H1 (cell line): ENCODE measurements at regions not wholly inside any gene's neighbourhood (a gene's known extent, or its start where the extent isn't known, plus 50 kb on each side); places are given as distances from the start of the nearest gene placed in this dataset.

ENCODE experiments used
- BRCA1 ChIP-seq: IDR thresholded peaks from 2 replicates; pipeline ENCODE4 v1.6.1; 2012; ENCODE audit warnings: low read depth, low read length, improper control_type of control experiment
- CTBP2 ChIP-seq: IDR thresholded peaks from 2 replicates; pipeline ENCODE4 v1.7.0; 2011; ENCODE audit warnings: borderline replicate concordance, mild to moderate bottlenecking, moderate library complexity, mixed read lengths, low read length; ENCODE audit not compliant: insufficient read depth, insufficient read length
- GTF2F1 ChIP-seq: IDR thresholded peaks from 2 replicates; pipeline ENCODE4 v1.6.1; 2012; ENCODE audit warnings: low read depth, low read length, improper control_type of control experiment, borderline replicate concordance
- POU5F1 ChIP-seq: IDR thresholded peaks from 2 replicates; pipeline ENCODE4 v1.6.1; 2011; ENCODE audit warnings: low read depth, mild to moderate bottlenecking, low read length, moderate library complexity
- RNF2 ChIP-seq: fragments of 200-900, 300-1000 bp; sonication (generic); IDR thresholded peaks from 2 replicates; pipeline ENCODE4 v1.7.1; 2016; ENCODE audit warnings: borderline replicate concordance, low read depth, mild to moderate bottlenecking, antibody characterized with exemption, low read length; ENCODE audit not compliant: poor library complexity, severe bottlenecking; ENCODE audit errors: missing control alignments
- SAP30 ChIP-seq: fragments of 300-600 bp; sonication (generic); IDR thresholded peaks from 2 replicates; pipeline ENCODE4 v1.7.1; 2012; ENCODE audit warnings: low read length, moderate library complexity, mild to moderate bottlenecking, inconsistent platforms; ENCODE audit not compliant: insufficient read depth, insufficient replicate concordance
- SIX5 ChIP-seq: IDR thresholded peaks from 2 replicates; pipeline ENCODE4 v1.6.1; 2011; ENCODE audit warnings: mild to moderate bottlenecking, low read depth, low read length
- TEAD4 ChIP-seq: IDR thresholded peaks from 2 replicates; pipeline ENCODE4 v1.6.1; 2012; ENCODE audit warnings: low read depth, low read length, inconsistent platforms, mixed read lengths
- TF ChIP-seq, protein P1 (sequence below): fragments of 300-600 bp; sonication (generic); IDR thresholded peaks from 2 replicates; pipeline ENCODE4 v1.7.1; 2012; ENCODE audit warnings: low read length, moderate library complexity, mild to moderate bottlenecking, inconsistent platforms; ENCODE audit not compliant: insufficient replicate concordance
- TF ChIP-seq, protein P2 (sequence below): IDR thresholded peaks from 2 replicates; pipeline ENCODE4 v1.6.1; 2012; ENCODE audit warnings: inconsistent platforms

DNA sequence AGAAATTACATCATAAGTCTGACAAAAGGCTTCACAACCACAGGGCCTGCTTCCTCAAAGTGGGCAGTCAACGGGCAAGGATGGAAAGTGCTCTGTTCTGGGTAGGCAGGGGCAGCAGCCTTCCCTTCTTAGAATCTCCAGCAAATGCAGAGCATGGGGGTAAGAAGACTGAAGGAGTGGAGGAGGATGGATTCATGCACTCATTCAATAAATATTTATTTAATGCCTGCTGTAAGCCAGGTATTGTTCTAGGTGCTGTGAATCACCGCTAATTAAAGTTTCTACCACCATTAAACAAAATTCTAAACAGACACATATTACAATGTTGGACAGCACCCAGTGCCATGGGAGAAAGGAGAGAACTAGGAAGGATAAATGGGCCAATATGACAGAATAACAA lies 195.6 kb downstream of the ELAVL2 start (continued):
- TF ChIP-seq, protein P1, sequence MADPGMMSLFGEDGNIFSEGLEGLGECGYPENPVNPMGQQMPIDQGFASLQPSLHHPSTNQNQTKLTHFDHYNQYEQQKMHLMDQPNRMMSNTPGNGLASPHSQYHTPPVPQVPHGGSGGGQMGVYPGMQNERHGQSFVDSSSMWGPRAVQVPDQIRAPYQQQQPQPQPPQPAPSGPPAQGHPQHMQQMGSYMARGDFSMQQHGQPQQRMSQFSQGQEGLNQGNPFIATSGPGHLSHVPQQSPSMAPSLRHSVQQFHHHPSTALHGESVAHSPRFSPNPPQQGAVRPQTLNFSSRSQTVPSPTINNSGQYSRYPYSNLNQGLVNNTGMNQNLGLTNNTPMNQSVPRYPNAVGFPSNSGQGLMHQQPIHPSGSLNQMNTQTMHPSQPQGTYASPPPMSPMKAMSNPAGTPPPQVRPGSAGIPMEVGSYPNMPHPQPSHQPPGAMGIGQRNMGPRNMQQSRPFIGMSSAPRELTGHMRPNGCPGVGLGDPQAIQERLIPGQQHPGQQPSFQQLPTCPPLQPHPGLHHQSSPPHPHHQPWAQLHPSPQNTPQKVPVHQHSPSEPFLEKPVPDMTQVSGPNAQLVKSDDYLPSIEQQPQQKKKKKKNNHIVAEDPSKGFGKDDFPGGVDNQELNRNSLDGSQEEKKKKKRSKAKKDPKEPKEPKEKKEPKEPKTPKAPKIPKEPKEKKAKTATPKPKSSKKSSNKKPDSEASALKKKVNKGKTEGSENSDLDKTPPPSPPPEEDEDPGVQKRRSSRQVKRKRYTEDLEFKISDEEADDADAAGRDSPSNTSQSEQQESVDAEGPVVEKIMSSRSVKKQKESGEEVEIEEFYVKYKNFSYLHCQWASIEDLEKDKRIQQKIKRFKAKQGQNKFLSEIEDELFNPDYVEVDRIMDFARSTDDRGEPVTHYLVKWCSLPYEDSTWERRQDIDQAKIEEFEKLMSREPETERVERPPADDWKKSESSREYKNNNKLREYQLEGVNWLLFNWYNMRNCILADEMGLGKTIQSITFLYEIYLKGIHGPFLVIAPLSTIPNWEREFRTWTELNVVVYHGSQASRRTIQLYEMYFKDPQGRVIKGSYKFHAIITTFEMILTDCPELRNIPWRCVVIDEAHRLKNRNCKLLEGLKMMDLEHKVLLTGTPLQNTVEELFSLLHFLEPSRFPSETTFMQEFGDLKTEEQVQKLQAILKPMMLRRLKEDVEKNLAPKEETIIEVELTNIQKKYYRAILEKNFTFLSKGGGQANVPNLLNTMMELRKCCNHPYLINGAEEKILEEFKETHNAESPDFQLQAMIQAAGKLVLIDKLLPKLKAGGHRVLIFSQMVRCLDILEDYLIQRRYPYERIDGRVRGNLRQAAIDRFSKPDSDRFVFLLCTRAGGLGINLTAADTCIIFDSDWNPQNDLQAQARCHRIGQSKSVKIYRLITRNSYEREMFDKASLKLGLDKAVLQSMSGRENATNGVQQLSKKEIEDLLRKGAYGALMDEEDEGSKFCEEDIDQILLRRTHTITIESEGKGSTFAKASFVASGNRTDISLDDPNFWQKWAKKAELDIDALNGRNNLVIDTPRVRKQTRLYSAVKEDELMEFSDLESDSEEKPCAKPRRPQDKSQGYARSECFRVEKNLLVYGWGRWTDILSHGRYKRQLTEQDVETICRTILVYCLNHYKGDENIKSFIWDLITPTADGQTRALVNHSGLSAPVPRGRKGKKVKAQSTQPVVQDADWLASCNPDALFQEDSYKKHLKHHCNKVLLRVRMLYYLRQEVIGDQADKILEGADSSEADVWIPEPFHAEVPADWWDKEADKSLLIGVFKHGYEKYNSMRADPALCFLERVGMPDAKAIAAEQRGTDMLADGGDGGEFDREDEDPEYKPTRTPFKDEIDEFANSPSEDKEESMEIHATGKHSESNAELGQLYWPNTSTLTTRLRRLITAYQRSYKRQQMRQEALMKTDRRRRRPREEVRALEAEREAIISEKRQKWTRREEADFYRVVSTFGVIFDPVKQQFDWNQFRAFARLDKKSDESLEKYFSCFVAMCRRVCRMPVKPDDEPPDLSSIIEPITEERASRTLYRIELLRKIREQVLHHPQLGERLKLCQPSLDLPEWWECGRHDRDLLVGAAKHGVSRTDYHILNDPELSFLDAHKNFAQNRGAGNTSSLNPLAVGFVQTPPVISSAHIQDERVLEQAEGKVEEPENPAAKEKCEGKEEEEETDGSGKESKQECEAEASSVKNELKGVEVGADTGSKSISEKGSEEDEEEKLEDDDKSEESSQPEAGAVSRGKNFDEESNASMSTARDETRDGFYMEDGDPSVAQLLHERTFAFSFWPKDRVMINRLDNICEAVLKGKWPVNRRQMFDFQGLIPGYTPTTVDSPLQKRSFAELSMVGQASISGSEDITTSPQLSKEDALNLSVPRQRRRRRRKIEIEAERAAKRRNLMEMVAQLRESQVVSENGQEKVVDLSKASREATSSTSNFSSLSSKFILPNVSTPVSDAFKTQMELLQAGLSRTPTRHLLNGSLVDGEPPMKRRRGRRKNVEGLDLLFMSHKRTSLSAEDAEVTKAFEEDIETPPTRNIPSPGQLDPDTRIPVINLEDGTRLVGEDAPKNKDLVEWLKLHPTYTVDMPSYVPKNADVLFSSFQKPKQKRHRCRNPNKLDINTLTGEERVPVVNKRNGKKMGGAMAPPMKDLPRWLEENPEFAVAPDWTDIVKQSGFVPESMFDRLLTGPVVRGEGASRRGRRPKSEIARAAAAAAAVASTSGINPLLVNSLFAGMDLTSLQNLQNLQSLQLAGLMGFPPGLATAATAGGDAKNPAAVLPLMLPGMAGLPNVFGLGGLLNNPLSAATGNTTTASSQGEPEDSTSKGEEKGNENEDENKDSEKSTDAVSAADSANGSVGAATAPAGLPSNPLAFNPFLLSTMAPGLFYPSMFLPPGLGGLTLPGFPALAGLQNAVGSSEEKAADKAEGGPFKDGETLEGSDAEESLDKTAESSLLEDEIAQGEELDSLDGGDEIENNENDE, result no peak
- TF ChIP-seq SIX5, result no peak
- no peak for TF ChIP-seq BRCA1
- TF ChIP-seq GTF2F1, result no peak
- TF ChIP-seq POU5F1, result no peak
- TF ChIP-seq CTBP2, result no peak
- no peak for TF ChIP-seq RNF2
- TF ChIP-seq TEAD4, result no peak
- TF ChIP-seq, protein P2, sequence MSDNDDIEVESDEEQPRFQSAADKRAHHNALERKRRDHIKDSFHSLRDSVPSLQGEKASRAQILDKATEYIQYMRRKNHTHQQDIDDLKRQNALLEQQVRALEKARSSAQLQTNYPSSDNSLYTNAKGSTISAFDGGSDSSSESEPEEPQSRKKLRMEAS, result no peak
- no peak for TF ChIP-seq SAP30
